Suprapubic skin (tissue), 4 donors: ENCODE measurements at regions not wholly inside any gene's neighbourhood (a gene's known extent, or its start where the extent isn't known, plus 50 kb on each side); places are given as distances from the start of the nearest gene placed in this dataset.

Experiments
- EP300 ChIP-seq: sonication (generic); formaldehyde crosslinking; IDR thresholded peaks from one replicate; pipeline ENCODE4 v1.6.1; 2017; ENCODE audit warnings: antibody characterized with exemption
- POLR2A ChIP-seq, 2 donors: fragments of 450-650 bp; IDR thresholded peaks; one replicate each; pipeline ENCODE4 v1.6.1; 2017; ENCODE audit warnings: antibody characterized with exemption in 2 of 2, mild to moderate bottlenecking in 2 of 2, moderate library complexity in 2 of 2
- POLR2AphosphoS5 ChIP-seq, 3 donors: sonication (generic); formaldehyde crosslinking; IDR thresholded peaks; one replicate each; pipeline ENCODE4 v1.6.1; 2017; ENCODE audit warnings: antibody characterized with exemption in 3 of 3
- TF ChIP-seq, protein P1 (sequence below), 2 donors: fragments of 200-600 bp in 1 of 2; fragments of 450-650 bp in 1 of 2; sonication (generic) in 1 of 2; IDR thresholded peaks; one replicate each; pipeline ENCODE4 v1.5.1; 2016 to 2019; ENCODE audit warnings: antibody characterized with exemption in 2 of 2, mild to moderate bottlenecking in 1 of 2, moderate library complexity in 1 of 2

GRCh38 chr6:153272201-153272980 lies 141.3 kb upstream of the RGS17 start:
- TF ChIP-seq, protein P1, sequence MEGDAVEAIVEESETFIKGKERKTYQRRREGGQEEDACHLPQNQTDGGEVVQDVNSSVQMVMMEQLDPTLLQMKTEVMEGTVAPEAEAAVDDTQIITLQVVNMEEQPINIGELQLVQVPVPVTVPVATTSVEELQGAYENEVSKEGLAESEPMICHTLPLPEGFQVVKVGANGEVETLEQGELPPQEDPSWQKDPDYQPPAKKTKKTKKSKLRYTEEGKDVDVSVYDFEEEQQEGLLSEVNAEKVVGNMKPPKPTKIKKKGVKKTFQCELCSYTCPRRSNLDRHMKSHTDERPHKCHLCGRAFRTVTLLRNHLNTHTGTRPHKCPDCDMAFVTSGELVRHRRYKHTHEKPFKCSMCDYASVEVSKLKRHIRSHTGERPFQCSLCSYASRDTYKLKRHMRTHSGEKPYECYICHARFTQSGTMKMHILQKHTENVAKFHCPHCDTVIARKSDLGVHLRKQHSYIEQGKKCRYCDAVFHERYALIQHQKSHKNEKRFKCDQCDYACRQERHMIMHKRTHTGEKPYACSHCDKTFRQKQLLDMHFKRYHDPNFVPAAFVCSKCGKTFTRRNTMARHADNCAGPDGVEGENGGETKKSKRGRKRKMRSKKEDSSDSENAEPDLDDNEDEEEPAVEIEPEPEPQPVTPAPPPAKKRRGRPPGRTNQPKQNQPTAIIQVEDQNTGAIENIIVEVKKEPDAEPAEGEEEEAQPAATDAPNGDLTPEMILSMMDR (IDR thresholded peaks at IDR 0.05) = no peak
- TF ChIP-seq POLR2A (IDR thresholded peaks at IDR 0.05) (no peak), EP300 (no peak), POLR2AphosphoS5 (IDR thresholded peaks at IDR 0.05) (no peak)
